SK-N-SH (cell line): ENCODE measurements at regions not wholly inside any gene's neighbourhood (a gene's known extent, or its start where the extent isn't known, plus 50 kb on each side); places are given as distances from the start of the nearest gene placed in this dataset.

ENCODE experiments used
- CTCF ChIA-PET: fragments of 300-600, 350-600 bp; formaldehyde crosslinking; extraction: SDS; loops from one replicate; lab custom pipeline; 2021; lab: Yijun Ruan, JAX
- POLR2A ChIA-PET: fragments of 350-600 bp; sonication (Branson Sonifier 250); formaldehyde crosslinking; extraction: SDS; loops from one replicate; lab custom pipeline; 2020; ENCODE audit warnings: antibody characterized with exemption, inconsistent platforms; lab: Yijun Ruan, JAX
- DNase-seq: peaks from one replicate; pipeline ENCODE4 v3.0.0; 2012
- H2AFZ ChIP-seq: fragments of 200-600 bp; sonication (generic); 2 replicates; pipeline ENCODE4 v1.8.1; 2016; ENCODE audit warnings: antibody characterized with exemption, mild to moderate bottlenecking, low read depth
- H3F3A ChIP-seq: fragments of 200-600 bp; sonication (generic); replicated peaks from 2 replicates; pipeline ENCODE3; 2016; ENCODE audit warnings: antibody characterized with exemption, mild to moderate bottlenecking; ENCODE audit not compliant: insufficient read depth
- H3K27ac ChIP-seq, 2 experiments: fragments of 200-500 bp in 1 of 2; fragments of 200-600 bp in 1 of 2; sonication (Bioruptor generic) in 1 of 2; sonication (generic), shearing (Covaris generic) in 1 of 2; 2 replicates each; pipeline versions ENCODE4 v1.5.1 to v1.6.1; 2014 to 2016; ENCODE audit warnings: low read depth in 2 of 2, inconsistent platforms in 1 of 2, low read length in 1 of 2, mild to moderate bottlenecking in 1 of 2, mixed read lengths in 1 of 2
- H3K27me3 ChIP-seq: fragments of 200-600 bp; sonication (generic), shearing (Covaris generic); 2 replicates; pipeline ENCODE4 v1.6.1; 2016; ENCODE audit warnings: mixed run types; ENCODE audit not compliant: insufficient read depth
- H3K36me3 ChIP-seq, 2 experiments: fragments of 200-500 bp in 1 of 2; fragments of 200-600 bp in 1 of 2; sonication (Bioruptor generic) in 1 of 2; sonication (generic) in 1 of 2; replicated peaks in 1 of 2; 2 replicates each; pipeline versions ENCODE3 to v1.5.1; 2014 to 2016; ENCODE audit warnings: low read length in 1 of 2, mild to moderate bottlenecking in 1 of 2; ENCODE audit not compliant: insufficient read depth in 2 of 2, control insufficient read depth in 1 of 2
- H3K4me1 ChIP-seq, 2 experiments: fragments of 200-500 bp in 1 of 2; fragments of 200-600 bp in 1 of 2; sonication (Bioruptor generic) in 1 of 2; sonication (generic), shearing (Covaris generic) in 1 of 2; 2 replicates each; pipeline versions ENCODE4 v1.5.1 to v1.6.1; 2014 to 2016; ENCODE audit warnings: low read depth in 1 of 2, low read length in 1 of 2, mixed run types in 1 of 2; ENCODE audit not compliant: insufficient read depth in 2 of 2, control insufficient read depth in 1 of 2
- H3K4me2 ChIP-seq: fragments of 200-600 bp; sonication (generic), shearing (Covaris generic); 2 replicates; pipeline ENCODE4 v1.6.1; 2017; ENCODE audit warnings: mixed run types
- H3K4me3 ChIP-seq, 2 experiments: fragments of 200-500 bp in 1 of 2; fragments of 200-600 bp in 1 of 2; sonication (Bioruptor generic) in 1 of 2; sonication (generic), shearing (Covaris generic) in 1 of 2; 2 replicates each; pipeline versions ENCODE4 v1.5.1 to v1.8.1; 2014 to 2016; ENCODE audit warnings: low read depth in 2 of 2, inconsistent platforms in 1 of 2, low read length in 1 of 2, mild to moderate bottlenecking in 1 of 2, mixed read lengths in 1 of 2, moderate library complexity in 1 of 2
- H3K79me2 ChIP-seq: fragments of 200-600 bp; sonication (generic); 2 replicates; pipeline ENCODE4 v1.8.1; 2017; ENCODE audit warnings: mild to moderate bottlenecking; ENCODE audit not compliant: insufficient read depth
- H3K9ac ChIP-seq: fragments of 200-600 bp; sonication (generic); 2 replicates; pipeline ENCODE4 v1.6.1; 2017; ENCODE audit warnings: mixed run types
- H3K9me2 ChIP-seq: fragments of 200-600 bp; sonication (generic); 2 replicates; pipeline ENCODE4 v1.6.1; 2017; ENCODE audit warnings: mixed run types
- H3K9me3 ChIP-seq: fragments of 200-600 bp; sonication (generic); 2 replicates; pipeline ENCODE4 v1.6.1; 2017; ENCODE audit warnings: mixed run types, mild to moderate bottlenecking, moderate library complexity
- H4K20me1 ChIP-seq: fragments of 200-600 bp; sonication (generic); 2 replicates; pipeline ENCODE4 v1.6.1; 2017; ENCODE audit warnings: mild to moderate bottlenecking, mixed run types; ENCODE audit not compliant: insufficient read depth
- EZH2phosphoT487 ChIP-seq: fragments of 200-600 bp; sonication (generic); IDR thresholded peaks from 2 replicates; pipeline ENCODE4 v1.6.1; 2017; ENCODE audit warnings: low read depth, mixed run types, mild to moderate bottlenecking, antibody characterized with exemption, moderate library complexity, borderline replicate concordance
- FOXM1 ChIP-seq: IDR thresholded peaks from 2 replicates; pipeline ENCODE4 v1.4.0; 2012; ENCODE audit warnings: low read depth, mild to moderate bottlenecking
- GABPA ChIP-seq: IDR thresholded peaks from 2 replicates; pipeline ENCODE4 v1.4.0; 2012; ENCODE audit warnings: low read depth, mild to moderate bottlenecking
- GATA2 ChIP-seq: sonication (generic); formaldehyde crosslinking; IDR thresholded peaks from 2 replicates; pipeline ENCODE4 v1.5.0; 2020; ENCODE audit warnings: mild to moderate bottlenecking, missing genetic modification reagents
- MEF2A ChIP-seq: IDR thresholded peaks from 2 replicates; pipeline ENCODE4 v1.4.0; 2012; ENCODE audit warnings: low read depth, borderline replicate concordance
- MXI1 ChIP-seq: IDR thresholded peaks from 2 replicates; pipeline ENCODE4 v1.6.1; 2012; ENCODE audit warnings: mild to moderate bottlenecking, low read depth, low read length, improper control_type of control experiment
- RAD21 ChIP-seq: IDR thresholded peaks from 2 replicates; pipeline ENCODE4 v1.6.1; 2012; ENCODE audit warnings: mild to moderate bottlenecking, low read length
- RCOR1 ChIP-seq: fragments of 150-350 bp; IDR thresholded peaks from 2 replicates; pipeline ENCODE4 v1.6.1; 2017; ENCODE audit warnings: antibody characterized with exemption, low read length
- RFX5 ChIP-seq: IDR thresholded peaks from 2 replicates; pipeline ENCODE4 v1.6.1; 2012; ENCODE audit warnings: mild to moderate bottlenecking, improper control_type of control experiment, low read length
- RXRA ChIP-seq: IDR thresholded peaks from 2 replicates; pipeline ENCODE4 v1.4.0; 2012; ENCODE audit warnings: low read depth, mild to moderate bottlenecking, borderline replicate concordance
- SIN3A ChIP-seq: IDR thresholded peaks from 2 replicates; pipeline ENCODE4 v1.6.1; 2012; ENCODE audit warnings: low read depth, mild to moderate bottlenecking, low read length, moderate library complexity, borderline replicate concordance
- SMC3 ChIP-seq: IDR thresholded peaks from 2 replicates; pipeline ENCODE4 v1.6.1; 2012; ENCODE audit warnings: low read depth, low read length, improper control_type of control experiment
- TAF1 ChIP-seq: IDR thresholded peaks from 2 replicates; pipeline ENCODE4 v1.6.1; 2012; ENCODE audit warnings: low read depth, mild to moderate bottlenecking, low read length, moderate library complexity, borderline replicate concordance
- TEAD4 ChIP-seq: IDR thresholded peaks from 2 replicates; pipeline ENCODE4 v1.4.0; 2012; ENCODE audit warnings: mild to moderate bottlenecking, borderline replicate concordance; ENCODE audit not compliant: insufficient read depth
- WGBS: methylation state at CpG from one replicate; pipeline ENCODE4 v1.1.6; 2017; ENCODE audit warnings: low lambda C conversion rate; 5-methylcytosine and 5-hydroxymethylcytosine counted together
- TF ChIP-seq, protein P1 (sequence below): IDR thresholded peaks from 2 replicates; pipeline ENCODE4 v1.4.0; 2012; ENCODE audit warnings: low read depth
- TF ChIP-seq, protein P2 (sequence below): fragments of 200-600 bp; sonication (generic); IDR thresholded peaks from 2 replicates; pipeline ENCODE4 v1.6.1; 2017; ENCODE audit warnings: antibody characterized with exemption, mild to moderate bottlenecking, moderate library complexity
- TF ChIP-seq, protein P3 (sequence below): IDR thresholded peaks from 2 replicates; pipeline ENCODE4 v1.4.0; 2012; ENCODE audit warnings: low read depth, borderline replicate concordance
- TF ChIP-seq, protein P4 (sequence below): fragments of 150-350 bp; IDR thresholded peaks from 2 replicates; pipeline ENCODE4 v1.6.1; 2016; ENCODE audit warnings: mild to moderate bottlenecking, low read depth, low read length

GRCh38 chr9:82295181-82295580 lies 306.6 kb downstream of the SPATA31D1 start:
- CTCF ChIA-PET = no interaction called here
- no peaks in the 10 kb centered on the region for H3K4me1 ChIP-seq
- H3K27ac ChIP-seq = no peak overlapping the region
- WGBS = 80% methylated on average over 5 of the region's 5 CpGs
- no peak for DNase-seq
- no peak overlapping the region for H3K9ac ChIP-seq
- peaks cover under 1% of the 10 kb centered on the region for H3K9me3 ChIP-seq
- TF ChIP-seq RXRA (no peak), SIN3A (no peak), GATA2 (CRISPR knock-in tag) (no peak), RFX5 (no peak), RCOR1 (no peak), TEAD4 (no peak), MEF2A (no peak), FOXM1 (no peak), SMC3 (no peak), GABPA (no peak), TAF1 (no peak), RAD21 (no peak), EZH2phosphoT487 (no peak), MXI1 (no peak)
- TF ChIP-seq, protein P1, sequence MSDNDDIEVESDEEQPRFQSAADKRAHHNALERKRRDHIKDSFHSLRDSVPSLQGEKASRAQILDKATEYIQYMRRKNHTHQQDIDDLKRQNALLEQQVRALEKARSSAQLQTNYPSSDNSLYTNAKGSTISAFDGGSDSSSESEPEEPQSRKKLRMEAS = no peak
- TF ChIP-seq, protein P2, sequence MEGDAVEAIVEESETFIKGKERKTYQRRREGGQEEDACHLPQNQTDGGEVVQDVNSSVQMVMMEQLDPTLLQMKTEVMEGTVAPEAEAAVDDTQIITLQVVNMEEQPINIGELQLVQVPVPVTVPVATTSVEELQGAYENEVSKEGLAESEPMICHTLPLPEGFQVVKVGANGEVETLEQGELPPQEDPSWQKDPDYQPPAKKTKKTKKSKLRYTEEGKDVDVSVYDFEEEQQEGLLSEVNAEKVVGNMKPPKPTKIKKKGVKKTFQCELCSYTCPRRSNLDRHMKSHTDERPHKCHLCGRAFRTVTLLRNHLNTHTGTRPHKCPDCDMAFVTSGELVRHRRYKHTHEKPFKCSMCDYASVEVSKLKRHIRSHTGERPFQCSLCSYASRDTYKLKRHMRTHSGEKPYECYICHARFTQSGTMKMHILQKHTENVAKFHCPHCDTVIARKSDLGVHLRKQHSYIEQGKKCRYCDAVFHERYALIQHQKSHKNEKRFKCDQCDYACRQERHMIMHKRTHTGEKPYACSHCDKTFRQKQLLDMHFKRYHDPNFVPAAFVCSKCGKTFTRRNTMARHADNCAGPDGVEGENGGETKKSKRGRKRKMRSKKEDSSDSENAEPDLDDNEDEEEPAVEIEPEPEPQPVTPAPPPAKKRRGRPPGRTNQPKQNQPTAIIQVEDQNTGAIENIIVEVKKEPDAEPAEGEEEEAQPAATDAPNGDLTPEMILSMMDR = no peak
- TF ChIP-seq, protein P3, sequence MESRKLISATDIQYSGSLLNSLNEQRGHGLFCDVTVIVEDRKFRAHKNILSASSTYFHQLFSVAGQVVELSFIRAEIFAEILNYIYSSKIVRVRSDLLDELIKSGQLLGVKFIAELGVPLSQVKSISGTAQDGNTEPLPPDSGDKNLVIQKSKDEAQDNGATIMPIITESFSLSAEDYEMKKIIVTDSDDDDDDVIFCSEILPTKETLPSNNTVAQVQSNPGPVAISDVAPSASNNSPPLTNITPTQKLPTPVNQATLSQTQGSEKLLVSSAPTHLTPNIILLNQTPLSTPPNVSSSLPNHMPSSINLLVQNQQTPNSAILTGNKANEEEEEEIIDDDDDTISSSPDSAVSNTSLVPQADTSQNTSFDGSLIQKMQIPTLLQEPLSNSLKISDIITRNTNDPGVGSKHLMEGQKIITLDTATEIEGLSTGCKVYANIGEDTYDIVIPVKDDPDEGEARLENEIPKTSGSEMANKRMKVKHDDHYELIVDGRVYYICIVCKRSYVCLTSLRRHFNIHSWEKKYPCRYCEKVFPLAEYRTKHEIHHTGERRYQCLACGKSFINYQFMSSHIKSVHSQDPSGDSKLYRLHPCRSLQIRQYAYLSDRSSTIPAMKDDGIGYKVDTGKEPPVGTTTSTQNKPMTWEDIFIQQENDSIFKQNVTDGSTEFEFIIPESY = no peak
- TF ChIP-seq, protein P4, sequence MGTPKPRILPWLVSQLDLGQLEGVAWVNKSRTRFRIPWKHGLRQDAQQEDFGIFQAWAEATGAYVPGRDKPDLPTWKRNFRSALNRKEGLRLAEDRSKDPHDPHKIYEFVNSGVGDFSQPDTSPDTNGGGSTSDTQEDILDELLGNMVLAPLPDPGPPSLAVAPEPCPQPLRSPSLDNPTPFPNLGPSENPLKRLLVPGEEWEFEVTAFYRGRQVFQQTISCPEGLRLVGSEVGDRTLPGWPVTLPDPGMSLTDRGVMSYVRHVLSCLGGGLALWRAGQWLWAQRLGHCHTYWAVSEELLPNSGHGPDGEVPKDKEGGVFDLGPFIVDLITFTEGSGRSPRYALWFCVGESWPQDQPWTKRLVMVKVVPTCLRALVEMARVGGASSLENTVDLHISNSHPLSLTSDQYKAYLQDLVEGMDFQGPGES = no peak
- H3F3A ChIP-seq = no peaks in the 10 kb centered on the region
- H3K36me3 ChIP-seq = no peaks in the 10 kb centered on the region
- POLR2A ChIA-PET = no interaction called here
- no peaks in the 10 kb centered on the region for H3K9me2 ChIP-seq
- H4K20me1 ChIP-seq = no peaks in the 10 kb centered on the region
- H3K4me2 ChIP-seq = no peak overlapping the region
- H3K27me3 ChIP-seq = no peaks in the 10 kb centered on the region
- H3K79me2 ChIP-seq = no peaks in the 10 kb centered on the region
- H3K4me3 ChIP-seq = no peak overlapping the region
- H2AFZ ChIP-seq = no peak overlapping the region
